Fibroblast of the aortic adventitia (primary cell): ENCODE measurements at regions not wholly inside any gene's neighbourhood (a gene's known extent, or its start where the extent isn't known, plus 50 kb on each side); places are given as distances from the start of the nearest gene placed in this dataset.
A peak's percentile ranks its signal among the peaks of the same experiment; 100 is the strongest.

Experiments used
- DNase-seq: peaks from one replicate; pipeline ENCODE4 v3.0.0-alpha.2; 2010; ENCODE audit warnings: low read depth
- H3K4me3 ChIP-seq: 2 replicates; pipeline ENCODE4 v1.5.1; 2011; ENCODE audit warnings: low read depth, mild to moderate bottlenecking, control low read depth, low read length, moderate library complexity
- CTCF ChIP-seq: IDR thresholded peaks from 2 replicates; pipeline ENCODE4 v1.5.1; 2011; ENCODE audit warnings: mild to moderate bottlenecking, low read length, control low read depth, inconsistent platforms; ENCODE audit not compliant: insufficient read depth

DNA sequence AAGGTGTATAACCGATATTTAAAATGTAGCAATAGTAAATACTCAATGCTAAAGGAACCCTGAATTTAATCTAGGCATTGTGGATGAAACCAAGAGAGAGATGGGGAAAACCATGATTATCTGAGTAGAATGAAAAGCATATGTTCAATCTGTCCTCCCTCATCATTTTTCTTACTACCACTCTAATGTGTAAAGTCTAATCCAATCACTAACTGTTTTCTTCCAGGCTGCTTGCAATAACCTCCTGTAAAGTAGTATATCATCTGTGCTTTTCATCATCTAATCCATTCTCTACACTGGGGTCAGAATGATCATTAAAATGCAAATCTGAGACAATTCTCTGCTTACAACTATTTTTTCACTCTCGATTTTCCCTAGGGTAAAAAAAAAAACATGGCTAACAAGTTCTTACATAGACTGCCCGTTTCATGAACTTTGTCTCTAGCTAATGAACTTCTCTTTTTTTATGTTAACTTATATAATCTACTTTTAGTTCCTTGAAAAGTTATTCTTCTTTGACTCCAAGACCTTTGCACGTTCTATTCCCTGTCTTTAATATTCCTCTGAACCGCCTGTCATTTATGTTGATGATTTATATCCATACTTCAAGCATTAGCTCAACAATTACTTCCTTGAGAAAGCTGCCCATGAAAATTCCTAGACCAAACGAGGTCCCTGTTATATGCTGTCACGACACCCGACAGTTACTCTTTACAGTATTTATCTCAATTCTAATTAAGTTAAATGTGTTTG is 94.7 kb upstream of the SLC8A1 start:
- TF ChIP-seq CTCF = no peak
- no peak overlapping the region for H3K4me3 ChIP-seq
- no peak for DNase-seq

DNA sequence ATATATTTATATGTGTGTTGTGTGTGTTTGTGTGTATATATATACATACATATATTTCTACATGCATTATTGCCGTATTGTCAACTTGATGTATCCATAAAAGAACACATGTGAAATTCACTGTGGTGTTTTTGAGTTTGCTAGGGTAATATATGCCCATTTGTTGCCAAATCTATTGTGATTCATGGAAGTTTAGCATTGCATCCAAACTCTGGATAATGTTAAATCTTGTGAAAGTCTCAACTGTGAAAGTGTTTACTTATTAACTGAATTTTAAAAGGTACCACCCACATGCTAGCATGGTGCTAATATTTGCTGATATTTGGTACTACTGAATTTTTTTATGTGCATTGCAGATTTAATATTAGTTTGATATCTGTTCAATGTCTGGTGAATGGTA is 96.6 kb upstream of the SLC8A1 start:
- no peak for TF ChIP-seq CTCF
- no peak overlapping the region for H3K4me3 ChIP-seq
- DNase-seq = no peak

- no peak for TF ChIP-seq CTCF
Observed at GRCh38 chr2:40550085-40550484, 98.2 kb upstream of the SLC8A1 start.

DNA sequence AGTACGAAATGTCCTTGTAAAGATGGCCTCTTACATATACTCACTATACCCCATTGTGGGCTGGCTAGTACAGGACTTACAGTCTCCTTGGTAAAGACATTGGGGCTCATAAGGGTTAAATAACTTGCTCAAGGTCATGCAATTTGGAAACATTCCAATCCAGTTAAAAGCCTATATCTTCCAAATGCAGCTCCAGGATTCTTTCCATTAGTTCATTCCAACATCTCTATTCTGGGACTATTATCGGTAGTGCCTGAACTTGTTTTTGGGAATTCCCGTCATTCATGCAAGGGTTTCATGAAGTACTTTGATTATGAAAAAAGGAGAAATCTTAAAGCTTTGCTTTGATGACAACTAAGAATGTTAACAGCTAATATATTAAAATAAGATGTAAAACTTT is 99.2 kb upstream of the SLC8A1 start:
- H3K4me3 ChIP-seq = no peak overlapping the region
- no peak for DNase-seq
- TF ChIP-seq CTCF = no peak

More at GRCh38 chr2:40550085-40550484, 98.2 kb upstream of the SLC8A1 start:
- DNase-seq = no peak
- no peak overlapping the region for H3K4me3 ChIP-seq

GRCh38 chr2:40554665-40555294 is 102.9 kb upstream of the SLC8A1 start:
- peak; percentile 58 for DNase-seq
- no peak overlapping the region for H3K4me3 ChIP-seq

GRCh38 chr2:40556293-40556692 is 104.4 kb upstream of the SLC8A1 start:
- no peak for TF ChIP-seq CTCF
- peak; percentile 20 for DNase-seq
- H3K4me3 ChIP-seq = no peak overlapping the region

More at GRCh38 chr2:40554665-40555294, 102.9 kb upstream of the SLC8A1 start:
- TF ChIP-seq CTCF = peak; percentile 85

GRCh38 chr2:40556739-40557138 is 104.8 kb upstream of the SLC8A1 start:
- no peak for DNase-seq
- no peak overlapping the region for H3K4me3 ChIP-seq
- no peak for TF ChIP-seq CTCF
